ENCODE measurements at regions not wholly inside any gene's neighbourhood (a gene's known extent, or its start where the extent isn't known, plus 50 kb on each side); places are given as distances from the start of the nearest gene placed in this dataset.

DNA sequence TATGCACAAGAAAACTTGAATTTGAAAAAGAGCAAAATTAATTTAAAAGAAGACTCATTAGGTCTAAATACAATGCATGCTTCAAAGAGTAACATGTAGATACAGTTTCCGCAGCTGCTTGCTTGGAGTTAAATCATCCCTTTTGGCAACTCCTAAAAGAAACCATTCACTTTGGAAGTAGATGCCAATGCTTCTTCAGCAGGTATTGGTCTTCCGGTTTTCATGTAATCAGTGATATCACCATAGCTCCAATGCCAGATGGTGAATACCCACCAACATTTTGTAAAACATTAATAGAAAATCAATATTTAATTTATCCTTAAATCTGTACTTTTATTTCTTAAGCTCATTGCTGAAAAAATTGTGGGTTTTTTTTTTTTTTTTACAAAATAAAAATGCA lies 381.1 kb upstream of the PHF14 start:
- DNase-seq (ENCODE audit: low read depth) = no peak
- TF ChIP-seq, protein P1, sequence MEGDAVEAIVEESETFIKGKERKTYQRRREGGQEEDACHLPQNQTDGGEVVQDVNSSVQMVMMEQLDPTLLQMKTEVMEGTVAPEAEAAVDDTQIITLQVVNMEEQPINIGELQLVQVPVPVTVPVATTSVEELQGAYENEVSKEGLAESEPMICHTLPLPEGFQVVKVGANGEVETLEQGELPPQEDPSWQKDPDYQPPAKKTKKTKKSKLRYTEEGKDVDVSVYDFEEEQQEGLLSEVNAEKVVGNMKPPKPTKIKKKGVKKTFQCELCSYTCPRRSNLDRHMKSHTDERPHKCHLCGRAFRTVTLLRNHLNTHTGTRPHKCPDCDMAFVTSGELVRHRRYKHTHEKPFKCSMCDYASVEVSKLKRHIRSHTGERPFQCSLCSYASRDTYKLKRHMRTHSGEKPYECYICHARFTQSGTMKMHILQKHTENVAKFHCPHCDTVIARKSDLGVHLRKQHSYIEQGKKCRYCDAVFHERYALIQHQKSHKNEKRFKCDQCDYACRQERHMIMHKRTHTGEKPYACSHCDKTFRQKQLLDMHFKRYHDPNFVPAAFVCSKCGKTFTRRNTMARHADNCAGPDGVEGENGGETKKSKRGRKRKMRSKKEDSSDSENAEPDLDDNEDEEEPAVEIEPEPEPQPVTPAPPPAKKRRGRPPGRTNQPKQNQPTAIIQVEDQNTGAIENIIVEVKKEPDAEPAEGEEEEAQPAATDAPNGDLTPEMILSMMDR (IDR thresholded peaks at IDR 0.05; ENCODE audit: control insufficient read depth, insufficient read depth, low read depth, low read length, missing control alignments) = no peak
- no peak overlapping the region for H3K4me3 ChIP-seq (ENCODE audit: control insufficient read depth, low read depth, low read length)

DNA sequence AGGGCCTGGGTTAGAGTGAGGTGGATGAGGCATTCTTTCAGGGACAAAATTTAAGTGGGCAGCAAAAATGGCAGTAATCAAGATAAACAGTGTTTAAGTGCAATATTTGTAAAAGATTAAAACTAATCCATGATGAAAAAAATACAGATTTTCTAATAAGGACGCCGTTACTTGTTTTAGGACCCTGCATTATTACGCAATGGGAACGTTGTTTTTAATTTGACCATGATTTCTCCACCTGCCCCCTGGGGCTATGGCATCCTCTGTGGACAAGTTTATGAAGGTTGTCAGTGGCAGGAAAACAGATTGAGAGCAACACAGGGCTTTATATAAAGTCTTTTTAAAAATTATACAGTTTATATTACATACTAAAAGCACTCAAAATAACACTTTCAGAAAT lies 380.6 kb upstream of the PHF14 start:
- H3K4me3 ChIP-seq (ENCODE audit: control insufficient read depth, low read depth, low read length) = no peak overlapping the region
- TF ChIP-seq, protein P1 (IDR thresholded peaks at IDR 0.05; ENCODE audit: control insufficient read depth, insufficient read depth, low read depth, low read length, missing control alignments) = no peak
- no peak for DNase-seq (ENCODE audit: low read depth)

DNA sequence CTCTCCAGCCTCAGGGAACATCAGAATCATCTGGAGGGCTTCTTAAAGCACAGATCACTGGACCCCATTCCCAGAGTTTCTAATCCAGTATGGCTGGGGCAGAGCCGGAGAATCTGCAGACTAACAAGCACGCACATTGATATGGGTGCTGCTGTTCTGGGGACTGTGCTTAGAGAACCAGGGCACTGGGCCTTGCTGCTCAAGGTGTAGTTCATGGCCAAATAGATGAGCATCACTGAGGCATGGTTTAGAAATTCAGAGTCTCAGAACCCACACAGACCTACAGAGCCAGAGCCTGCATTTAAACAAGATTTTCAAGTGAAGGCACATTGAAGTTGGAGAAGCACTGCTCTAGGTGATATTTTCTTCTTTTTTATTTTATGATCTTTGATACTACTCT lies 376.8 kb upstream of the PHF14 start:
- TF ChIP-seq, protein P1 (IDR thresholded peaks at IDR 0.05; ENCODE audit: control insufficient read depth, insufficient read depth, low read depth, low read length, missing control alignments) = no peak
- DNase-seq (ENCODE audit: low read depth) = no peak
- H3K4me3 ChIP-seq (ENCODE audit: control insufficient read depth, low read depth, low read length) = no peak overlapping the region

DNA sequence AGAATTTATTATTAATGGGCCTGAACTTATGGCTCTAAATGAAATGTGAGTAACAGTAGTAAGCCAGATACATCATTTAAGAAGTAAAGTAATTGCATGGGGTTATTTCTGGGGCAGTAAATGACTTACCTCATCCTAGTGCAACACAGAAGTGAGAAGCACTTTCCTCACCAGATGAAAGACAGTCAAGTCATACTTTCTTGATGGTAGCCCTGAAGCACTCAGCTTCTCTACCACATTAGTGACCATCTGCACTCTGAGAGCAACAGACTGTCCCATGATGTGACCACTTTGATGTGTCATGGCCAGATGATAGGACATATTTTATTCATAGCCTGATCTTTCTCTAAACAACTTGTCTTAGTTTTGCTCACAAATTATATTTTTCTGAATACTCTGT lies 369.5 kb upstream of the PHF14 start:
- H3K4me3 ChIP-seq (ENCODE audit: control insufficient read depth, low read depth, low read length) = no peak overlapping the region
- no peak for DNase-seq (ENCODE audit: low read depth)
- TF ChIP-seq, protein P1 (IDR thresholded peaks at IDR 0.05; ENCODE audit: control insufficient read depth, insufficient read depth, low read depth, low read length, missing control alignments) = no peak

DNA sequence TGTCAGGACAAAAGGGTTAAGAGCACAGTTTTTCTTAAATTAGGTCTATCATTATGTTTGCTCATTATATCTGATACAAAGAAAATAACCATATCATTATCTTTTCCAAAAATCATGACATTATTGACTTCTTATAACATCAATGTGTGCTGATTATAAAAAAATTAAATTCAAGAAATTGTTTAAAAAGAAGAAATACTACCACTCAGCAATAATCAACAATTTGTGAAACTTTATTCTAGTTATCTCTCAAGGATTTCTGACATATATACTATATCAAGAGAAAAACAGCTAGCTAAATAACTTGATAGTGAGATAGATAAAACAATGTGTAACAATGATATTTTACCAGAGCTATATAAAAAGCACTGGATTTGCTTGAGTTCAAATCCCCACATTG lies 360.7 kb upstream of the PHF14 start:
- DNase-seq (ENCODE audit: low read depth) = no peak
- TF ChIP-seq, protein P1 (IDR thresholded peaks at IDR 0.05; ENCODE audit: control insufficient read depth, insufficient read depth, low read depth, low read length, missing control alignments) = no peak
- H3K4me3 ChIP-seq (ENCODE audit: control insufficient read depth, low read depth, low read length) = no peak overlapping the region

DNA sequence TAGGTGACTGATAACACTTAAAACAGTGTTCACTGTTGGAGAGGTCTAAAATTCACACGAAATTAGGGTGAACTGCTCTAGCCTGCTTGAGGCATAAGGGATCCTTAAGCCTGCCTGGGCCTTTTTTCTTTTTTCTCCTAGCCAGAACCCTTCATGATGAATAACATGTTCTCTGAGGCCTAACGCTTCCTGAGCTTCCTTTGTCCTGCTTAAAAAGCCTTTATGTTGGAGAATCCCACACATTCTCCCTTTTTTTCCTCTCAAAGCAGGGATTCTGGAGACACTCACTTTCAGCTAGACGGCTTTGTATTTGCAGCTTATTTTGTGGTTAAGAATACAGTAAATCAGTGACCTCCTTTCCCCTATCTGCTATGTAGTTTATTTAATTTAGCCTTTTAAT lies 354.7 kb upstream of the PHF14 start:
- TF ChIP-seq, protein P1 (IDR thresholded peaks at IDR 0.05; ENCODE audit: control insufficient read depth, insufficient read depth, low read depth, low read length, missing control alignments) = no peak
- DNase-seq (ENCODE audit: low read depth) = no peak
- no peak overlapping the region for H3K4me3 ChIP-seq (ENCODE audit: control insufficient read depth, low read depth, low read length)

DNA sequence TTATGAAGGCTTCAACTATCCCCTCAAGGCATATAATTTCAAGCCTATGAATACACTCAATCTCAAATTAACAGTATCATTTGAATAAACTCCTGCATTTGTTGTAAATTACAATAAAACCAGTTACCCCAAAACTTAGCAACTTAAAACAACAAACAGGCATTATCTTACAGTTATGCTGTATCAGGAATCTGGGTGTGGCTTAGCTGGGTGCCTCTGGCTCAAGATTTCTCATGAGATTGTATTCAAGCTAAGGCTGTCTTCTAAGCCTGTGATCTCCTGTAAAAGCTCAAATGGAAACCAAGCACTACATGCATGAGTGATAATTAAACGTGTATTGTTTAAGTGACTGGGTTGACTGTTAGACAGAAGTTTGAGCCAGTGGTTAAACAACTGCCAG lies 341.0 kb upstream of the PHF14 start:
- DNase-seq (ENCODE audit: low read depth) = no peak
- TF ChIP-seq, protein P1 (IDR thresholded peaks at IDR 0.05; ENCODE audit: control insufficient read depth, insufficient read depth, low read depth, low read length, missing control alignments) = no peak
- no peak overlapping the region for H3K4me3 ChIP-seq (ENCODE audit: control insufficient read depth, low read depth, low read length)

Data from AG09309 (cell line).